ENCODE measurements at regions not wholly inside any gene's neighbourhood (a gene's known extent, or its start where the extent isn't known, plus 50 kb on each side); places are given as distances from the start of the nearest gene placed in this dataset.

DNA sequence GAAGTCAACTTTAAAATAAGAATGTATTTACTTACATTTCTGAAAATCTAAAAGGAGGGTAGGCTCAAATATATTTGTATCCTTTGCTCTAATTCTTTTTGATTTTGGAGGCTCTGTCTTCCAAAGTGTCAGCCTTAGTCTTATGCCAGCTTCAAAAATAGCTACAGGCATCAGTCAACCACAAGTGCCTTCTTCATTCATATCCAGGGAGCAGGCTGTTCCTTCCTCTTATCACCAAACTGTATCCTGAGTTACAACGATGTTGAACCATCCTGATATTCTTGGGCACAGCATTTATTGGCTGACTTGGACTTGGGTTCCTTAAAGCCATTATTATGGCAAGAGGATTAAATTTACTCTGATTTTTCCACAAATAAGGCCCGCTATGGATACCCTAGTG lies 1161.3 kb downstream of the PCDH17 start:
- TF ChIP-seq EZH2 (IDR thresholded peaks at IDR 0.05; ENCODE audit: borderline replicate concordance, insufficient read depth, low read depth, low read length, poor library complexity, severe bottlenecking) (no peak), CTCF (IDR thresholded peaks at IDR 0.05) (no peak)
